ENCODE measurements at regions not wholly inside any gene's neighbourhood (a gene's known extent, or its start where the extent isn't known, plus 50 kb on each side); places are given as distances from the start of the nearest gene placed in this dataset.

- DNase-seq = no peak
- Histone ChIP-seq H2AFZ (ENCODE audit: insufficient read depth, low read depth, low read length, poor library complexity, severe bottlenecking) (no peak overlapping the region), H3K4me3 (ENCODE audit: control extremely low read depth in 1 of 5, extremely low read depth in 1 of 5, insufficient read depth in 1 of 5, low read depth in 2 of 5, low read length in 4 of 5) (no peak overlapping the region), H4K20me1 (ENCODE audit: control insufficient read depth, insufficient read depth, low read length, poor library complexity, severe bottlenecking) (no peaks in the 10 kb centered on the region), H3K4me1 (ENCODE audit: control insufficient read depth in 2 of 2, insufficient read depth in 2 of 2, low read length in 2 of 2) (no peaks in the 10 kb centered on the region), H3K9me3 (ENCODE audit: control extremely low read depth in 1 of 3, control insufficient read depth in 2 of 3, insufficient read depth in 1 of 3, low read length in 2 of 3) (peaks cover 0 to 10% (median 0%) of the 10 kb centered on the region in 3 donors), H3K79me2 (ENCODE audit: control insufficient read depth, insufficient read depth, low read length) (no peaks in the 10 kb centered on the region), H3K27ac (ENCODE audit: low read length in 2 of 2) (no peak overlapping the region), H3K4me2 (replicated peaks; ENCODE audit: low read depth, low read length, poor library complexity, severe bottlenecking) (no peak overlapping the region), H3K27me3 (replicated peaks in 1 of 4; ENCODE audit: control extremely low read depth in 1 of 4, control insufficient read depth in 3 of 4, insufficient read depth in 4 of 4, low read length in 3 of 4) (no peaks in the 10 kb centered on the region), H3K9ac (ENCODE audit: low read length) (no peak overlapping the region), H3K36me3 (replicated peaks in 1 of 2; ENCODE audit: control extremely low read depth in 1 of 2, control insufficient read depth in 1 of 2, extremely low read depth in 1 of 2, insufficient read depth in 2 of 2, low read length in 1 of 2) (no peaks in the 10 kb centered on the region)
- no peaks in the 10 kb centered on the region for H3K27me3 Mint-ChIP-seq
- TF ChIP-seq CTCF (IDR thresholded peaks at IDR 0.05) (no peak), EZH2 (IDR thresholded peaks at IDR 0.05; ENCODE audit: borderline replicate concordance, insufficient read depth, low read depth, low read length, poor library complexity, severe bottlenecking) (no peak)
- intact Hi-C loops (cut with micrococcal nuclease) = no loop called here
- H3K9me3 Mint-ChIP-seq (ENCODE audit: insufficient read depth) = no peaks in the 10 kb centered on the region
- POLR2A ChIA-PET = no interaction called here
- no peaks in the 10 kb centered on the region for H3K4me1 Mint-ChIP-seq
- CTCF ChIA-PET = no interaction called here
- no peak overlapping the region for H3K4me3 Mint-ChIP-seq
- H3K27ac Mint-ChIP-seq = no peak overlapping the region
- no peak for ATAC-seq (ENCODE audit: low read depth)
- 63% methylated on average over 1 of the region's 1 CpG for WGBS (ENCODE audit: insufficient coverage)
These were observed 1777.1 kb downstream of the MAT2B start for GRCh38 chr5:165282491-165282890.

- Histone ChIP-seq H3K9ac (ENCODE audit: low read length) (no peak overlapping the region), H3K79me2 (ENCODE audit: control insufficient read depth, insufficient read depth, low read length) (no peaks in the 10 kb centered on the region), H3K9me3 (ENCODE audit: control extremely low read depth in 1 of 3, control insufficient read depth in 2 of 3, insufficient read depth in 1 of 3, low read length in 2 of 3) (peaks cover 0 to 10% (median 0%) of the 10 kb centered on the region in 3 donors), H3K27me3 (replicated peaks in 1 of 4; ENCODE audit: control extremely low read depth in 1 of 4, control insufficient read depth in 3 of 4, insufficient read depth in 4 of 4, low read length in 3 of 4) (no peaks in the 10 kb centered on the region), H2AFZ (ENCODE audit: insufficient read depth, low read depth, low read length, poor library complexity, severe bottlenecking) (no peak overlapping the region), H3K4me2 (replicated peaks; ENCODE audit: low read depth, low read length, poor library complexity, severe bottlenecking) (no peak overlapping the region), H3K4me1 (ENCODE audit: control insufficient read depth in 2 of 2, insufficient read depth in 2 of 2, low read length in 2 of 2) (no peaks in the 10 kb centered on the region), H3K4me3 (ENCODE audit: control extremely low read depth in 1 of 5, extremely low read depth in 1 of 5, insufficient read depth in 1 of 5, low read depth in 2 of 5, low read length in 4 of 5) (no peak overlapping the region), H3K36me3 (replicated peaks in 1 of 2; ENCODE audit: control extremely low read depth in 1 of 2, control insufficient read depth in 1 of 2, extremely low read depth in 1 of 2, insufficient read depth in 2 of 2, low read length in 1 of 2) (no peaks in the 10 kb centered on the region), H4K20me1 (ENCODE audit: control insufficient read depth, insufficient read depth, low read length, poor library complexity, severe bottlenecking) (no peaks in the 10 kb centered on the region), H3K27ac (ENCODE audit: low read length in 2 of 2) (no peak overlapping the region)
- Mint-ChIP-seq H3K27ac (no peak overlapping the region), H3K9me3 (ENCODE audit: insufficient read depth) (no peaks in the 10 kb centered on the region), H3K4me1 (no peaks in the 10 kb centered on the region), H3K4me3 (no peak overlapping the region), H3K27me3 (no peaks in the 10 kb centered on the region)
- ATAC-seq (ENCODE audit: low read depth) (no peak), DNase-seq (no peak)
- ChIA-PET POLR2A (no interaction called here), CTCF (no interaction called here)
- intact Hi-C loops (cut with micrococcal nuclease) = no loop called here
- WGBS (ENCODE audit: insufficient coverage) = 76% methylated on average over 2 of the region's 2 CpGs
- TF ChIP-seq CTCF (IDR thresholded peaks at IDR 0.05) = no peak
- no peak for TF ChIP-seq EZH2 (IDR thresholded peaks at IDR 0.05; ENCODE audit: borderline replicate concordance, insufficient read depth, low read depth, low read length, poor library complexity, severe bottlenecking)
These were observed 1781.3 kb downstream of the MAT2B start for GRCh38 chr5:165286692-165287091.
